GM23248 (cell line): ENCODE measurements at regions not wholly inside any gene's neighbourhood (a gene's known extent, or its start where the extent isn't known, plus 50 kb on each side); places are given as distances from the start of the nearest gene placed in this dataset.

Experiments used
- DNase-seq: peaks from one replicate; pipeline ENCODE4 v3.0.0-alpha.2; 2015
- H2AFZ ChIP-seq: fragments of 200-600 bp; sonication (generic); 2 replicates; pipeline ENCODE4 v1.6.1; 2016; ENCODE audit warnings: antibody characterized with exemption
- H3F3A ChIP-seq: fragments of 200-600 bp; sonication (generic); 2 replicates; pipeline ENCODE4 v1.6.1; 2016; ENCODE audit warnings: mild to moderate bottlenecking, antibody characterized with exemption, mixed run types; ENCODE audit not compliant: insufficient read depth
- H3K27ac ChIP-seq: fragments of 200-600 bp; sonication (generic); 2 replicates; pipeline ENCODE4 v1.5.1; 2016; ENCODE audit warnings: mild to moderate bottlenecking
- H3K27me3 ChIP-seq: fragments of 200-600 bp; sonication (generic); replicated peaks from 2 replicates; pipeline ENCODE4 v1.6.1; 2016; ENCODE audit warnings: mild to moderate bottlenecking; ENCODE audit not compliant: insufficient read depth
- H3K36me3 ChIP-seq: fragments of 200-600 bp; sonication (generic); 2 replicates; pipeline ENCODE4 v1.6.1; 2016; ENCODE audit warnings: low read depth, mild to moderate bottlenecking
- H3K4me1 ChIP-seq: fragments of 200-600 bp; sonication (generic); 2 replicates; pipeline ENCODE4 v1.6.1; 2016; ENCODE audit warnings: mild to moderate bottlenecking; ENCODE audit not compliant: insufficient read depth
- H3K4me2 ChIP-seq: fragments of 200-600 bp; sonication (generic); one replicate; pipeline ENCODE4 v1.6.1; 2016; ENCODE audit warnings: mild to moderate bottlenecking; ENCODE audit not compliant: unreplicated experiment
- H3K4me3 ChIP-seq: fragments of 200-600 bp; sonication (generic); 2 replicates; pipeline ENCODE4 v1.5.1; 2016; ENCODE audit warnings: mild to moderate bottlenecking
- H3K79me2 ChIP-seq: fragments of 200-600 bp; sonication (generic); 2 replicates; pipeline ENCODE4 v1.6.1; 2016; ENCODE audit warnings: mild to moderate bottlenecking; ENCODE audit not compliant: insufficient read depth
- H3K9ac ChIP-seq: fragments of 200-600 bp; sonication (generic); 2 replicates; pipeline ENCODE4 v1.6.1; 2016; ENCODE audit warnings: mild to moderate bottlenecking
- H3K9me2 ChIP-seq: fragments of 200-600 bp; sonication (generic); 2 replicates; pipeline ENCODE4 v1.6.1; 2016; ENCODE audit warnings: mixed run types, mild to moderate bottlenecking, moderate library complexity; ENCODE audit not compliant: insufficient read depth
- H3K9me3 ChIP-seq: fragments of 200-600 bp; sonication (generic); one replicate; pipeline ENCODE4 v1.6.1; 2017; ENCODE audit warnings: low read depth
- H4K20me1 ChIP-seq: fragments of 200-600 bp; sonication (generic); 2 replicates; pipeline ENCODE4 v1.6.0; 2016; ENCODE audit not compliant: insufficient read depth
- EZH2 ChIP-seq: fragments of 200-600 bp; sonication (generic); IDR thresholded peaks from 2 replicates; pipeline ENCODE4 v1.6.1; 2018; ENCODE audit warnings: antibody characterized with exemption, mild to moderate bottlenecking; ENCODE audit not compliant: insufficient read depth, poor library complexity, severe bottlenecking
- EZH2phosphoT487 ChIP-seq: fragments of 200-600 bp; sonication (generic); IDR thresholded peaks from 2 replicates; pipeline ENCODE4 v1.6.1; 2018; ENCODE audit warnings: antibody characterized with exemption, moderate library complexity, mild to moderate bottlenecking, low read depth; ENCODE audit not compliant: insufficient read depth
- WGBS, 2 experiments: methylation state at CpG; one replicate each; pipeline ENCODE4 v1.1.6; 2015 to 2017; ENCODE audit warnings: low lambda C conversion rate in 2 of 2, low coverage in 1 of 2; ENCODE audit errors: missing lambda C conversion rate in 2 of 2; 5-methylcytosine and 5-hydroxymethylcytosine counted together
- in situ Hi-C: fragments of 300-500 bp; cut with MboI; formaldehyde crosslinking; loops from 2 replicates; pipeline ENCODE4 v1.15.0; 2020

- no peak overlapping the region for H3K27ac ChIP-seq
- in situ Hi-C loops, result no loop called here
- peaks cover 14% of the 10 kb centered on the region for H3K4me1 ChIP-seq
Measured at GRCh38 chr10:36636285-36636839, 489.0 kb upstream of the ANKRD30A start.

GRCh38 chr10:36634916-36635315, 490.5 kb upstream of the ANKRD30A start:
- peaks cover 14% of the 10 kb centered on the region; the same call in 1 of the 2 replicates for H3F3A ChIP-seq
- no peaks in the 10 kb centered on the region for H4K20me1 ChIP-seq
- WGBS, 2 experiments, result 12 to 16% methylated on average over 4 of the region's 4 CpGs
- no peaks in the 10 kb centered on the region for H3K79me2 ChIP-seq
- H3K9ac ChIP-seq, result no peak overlapping the region
- H3K36me3 ChIP-seq, result no peaks in the 10 kb centered on the region
- TF ChIP-seq EZH2 (no peak), EZH2phosphoT487 (no peak)
- in situ Hi-C loops, result no loop called here
- no peak overlapping the region for H2AFZ ChIP-seq
- DNase-seq, result peak; percentile 80
- peak overlapping the region; percentile 25; the same call in 1 of the 2 replicates for H3K27ac ChIP-seq
- H3K9me2 ChIP-seq, result no peaks in the 10 kb centered on the region
- no peaks in the 10 kb centered on the region for H3K27me3 ChIP-seq
- H3K4me1 ChIP-seq, result peaks cover 14% of the 10 kb centered on the region
- H3K4me2 ChIP-seq, result peak overlapping the region; percentile 64
- H3K9me3 ChIP-seq, result no peaks in the 10 kb centered on the region
- H3K4me3 ChIP-seq, result peak overlapping the region; percentile 20

More at GRCh38 chr10:36636285-36636839, 489.0 kb upstream of the ANKRD30A start:
- Histone ChIP-seq H3K9me2 (no peaks in the 10 kb centered on the region), H2AFZ (no peak overlapping the region), H3K27me3 (no peaks in the 10 kb centered on the region), H3K4me3 (no peak overlapping the region), H3K4me2 (no peak overlapping the region), H3F3A (peaks cover 14% of the 10 kb centered on the region; the same call in 1 of the 2 replicates), H3K79me2 (no peaks in the 10 kb centered on the region), H4K20me1 (no peaks in the 10 kb centered on the region), H3K9ac (no peak overlapping the region), H3K9me3 (no peaks in the 10 kb centered on the region), H3K36me3 (no peaks in the 10 kb centered on the region)
- TF ChIP-seq EZH2 (no peak), EZH2phosphoT487 (no peak)
- WGBS, 2 experiments, result 97 to 100% methylated on average over 1 of the region's 1 CpG
- no peak for DNase-seq

- no peak for DNase-seq
- Histone ChIP-seq H3K4me2 (no peak overlapping the region), H3K27ac (no peak overlapping the region), H3F3A (peaks cover 10% of the 10 kb centered on the region; the same call in 1 of the 2 replicates), H2AFZ (no peak overlapping the region), H3K4me1 (peaks cover 9% of the 10 kb centered on the region), H3K27me3 (no peaks in the 10 kb centered on the region), H3K9me2 (no peaks in the 10 kb centered on the region), H3K36me3 (no peaks in the 10 kb centered on the region), H3K79me2 (no peaks in the 10 kb centered on the region), H4K20me1 (no peaks in the 10 kb centered on the region), H3K4me3 (no peak overlapping the region), H3K9me3 (no peaks in the 10 kb centered on the region), H3K9ac (no peak overlapping the region)
- 87 to 88% methylated on average over 3 of the region's 3 CpGs for WGBS, 2 experiments
- in situ Hi-C loops, result no loop called here
- TF ChIP-seq EZH2 (no peak), EZH2phosphoT487 (no peak)
Measured at GRCh38 chr10:36630267-36630666, 495.1 kb upstream of the ANKRD30A start.

GRCh38 chr10:36629476-36629875, 495.9 kb upstream of the ANKRD30A start:
- Histone ChIP-seq H3K9me3 (no peaks in the 10 kb centered on the region), H3K36me3 (no peaks in the 10 kb centered on the region), H3K79me2 (no peaks in the 10 kb centered on the region), H3K4me1 (peaks cover 2% of the 10 kb centered on the region), H3K9ac (no peak overlapping the region), H3K9me2 (no peaks in the 10 kb centered on the region), H3K27me3 (no peaks in the 10 kb centered on the region), H2AFZ (no peak overlapping the region), H3K4me2 (no peak overlapping the region), H3K4me3 (no peak overlapping the region), H3F3A (peaks cover 4% of the 10 kb centered on the region; the same call in 1 of the 2 replicates), H3K27ac (no peak overlapping the region), H4K20me1 (no peaks in the 10 kb centered on the region)
- WGBS, 2 experiments, result 45 to 47% methylated on average over 2 of the region's 2 CpGs
- DNase-seq, result no peak
- TF ChIP-seq EZH2, result no peak
- no peak for TF ChIP-seq EZH2phosphoT487
- in situ Hi-C loops, result no loop called here
